ENCODE measurements at regions not wholly inside any gene's neighbourhood (a gene's known extent, or its start where the extent isn't known, plus 50 kb on each side); places are given as distances from the start of the nearest gene placed in this dataset.

GRCh38 chr18:76058146-76058545, 436.9 kb downstream of the ZNF516 start:
- no peak for TF ChIP-seq POLR2A (IDR thresholded peaks at IDR 0.05; ENCODE audit: low read depth)
- TF ChIP-seq, protein P1, sequence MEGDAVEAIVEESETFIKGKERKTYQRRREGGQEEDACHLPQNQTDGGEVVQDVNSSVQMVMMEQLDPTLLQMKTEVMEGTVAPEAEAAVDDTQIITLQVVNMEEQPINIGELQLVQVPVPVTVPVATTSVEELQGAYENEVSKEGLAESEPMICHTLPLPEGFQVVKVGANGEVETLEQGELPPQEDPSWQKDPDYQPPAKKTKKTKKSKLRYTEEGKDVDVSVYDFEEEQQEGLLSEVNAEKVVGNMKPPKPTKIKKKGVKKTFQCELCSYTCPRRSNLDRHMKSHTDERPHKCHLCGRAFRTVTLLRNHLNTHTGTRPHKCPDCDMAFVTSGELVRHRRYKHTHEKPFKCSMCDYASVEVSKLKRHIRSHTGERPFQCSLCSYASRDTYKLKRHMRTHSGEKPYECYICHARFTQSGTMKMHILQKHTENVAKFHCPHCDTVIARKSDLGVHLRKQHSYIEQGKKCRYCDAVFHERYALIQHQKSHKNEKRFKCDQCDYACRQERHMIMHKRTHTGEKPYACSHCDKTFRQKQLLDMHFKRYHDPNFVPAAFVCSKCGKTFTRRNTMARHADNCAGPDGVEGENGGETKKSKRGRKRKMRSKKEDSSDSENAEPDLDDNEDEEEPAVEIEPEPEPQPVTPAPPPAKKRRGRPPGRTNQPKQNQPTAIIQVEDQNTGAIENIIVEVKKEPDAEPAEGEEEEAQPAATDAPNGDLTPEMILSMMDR (IDR thresholded peaks at IDR 0.05) = no peak
